GM19043 (cell line): ENCODE measurements at regions not wholly inside any gene's neighbourhood (a gene's known extent, or its start where the extent isn't known, plus 50 kb on each side); places are given as distances from the start of the nearest gene placed in this dataset.

Source experiments
- ATAC-seq: cut with Tn5 transposase; IDR thresholded peaks from one replicate; pipeline ENCODE4 v1.9.1; 2021; ENCODE audit warnings: low read depth; ENCODE audit not compliant: unreplicated experiment

DNA sequence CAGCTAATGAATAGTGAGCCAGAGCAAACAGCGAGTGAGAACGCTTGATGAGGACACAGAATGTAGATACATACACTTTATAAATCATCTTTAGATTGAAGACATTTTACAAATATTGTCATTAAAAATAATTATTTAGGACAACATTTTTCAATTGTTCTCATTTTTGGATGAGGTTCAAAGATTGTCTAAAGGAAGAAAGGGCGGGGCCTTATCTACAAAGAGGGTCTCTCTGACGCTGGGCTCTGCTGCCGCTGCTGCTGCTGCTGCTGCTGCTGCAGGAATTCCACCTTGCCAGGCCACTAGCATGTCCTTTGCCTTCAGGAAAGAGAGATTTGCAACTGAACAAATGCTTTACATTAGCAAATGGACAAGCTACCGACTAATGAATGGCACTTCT lies 220.7 kb upstream of the TMEM161B start:
- no peak for ATAC-seq

DNA sequence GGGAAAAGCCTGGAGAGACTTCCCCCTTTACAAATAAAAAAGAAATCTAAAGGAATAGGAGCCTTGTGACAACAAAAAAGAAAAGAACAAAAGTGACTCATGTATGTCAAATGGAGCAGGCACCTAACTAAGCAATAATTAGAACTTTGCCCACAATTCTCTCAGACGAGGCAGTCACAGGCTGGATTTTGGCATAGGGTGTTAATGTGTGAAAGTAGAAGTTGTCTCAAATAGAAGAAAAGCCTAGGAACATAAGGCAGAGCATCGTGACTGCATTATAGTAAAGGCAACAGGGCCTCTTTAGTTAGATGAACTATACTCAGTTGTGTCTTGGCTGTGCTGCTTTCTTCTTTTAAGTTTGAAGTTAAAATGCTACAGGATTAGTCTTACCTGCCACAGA lies 219.9 kb upstream of the TMEM161B start:
- no peak for ATAC-seq

DNA sequence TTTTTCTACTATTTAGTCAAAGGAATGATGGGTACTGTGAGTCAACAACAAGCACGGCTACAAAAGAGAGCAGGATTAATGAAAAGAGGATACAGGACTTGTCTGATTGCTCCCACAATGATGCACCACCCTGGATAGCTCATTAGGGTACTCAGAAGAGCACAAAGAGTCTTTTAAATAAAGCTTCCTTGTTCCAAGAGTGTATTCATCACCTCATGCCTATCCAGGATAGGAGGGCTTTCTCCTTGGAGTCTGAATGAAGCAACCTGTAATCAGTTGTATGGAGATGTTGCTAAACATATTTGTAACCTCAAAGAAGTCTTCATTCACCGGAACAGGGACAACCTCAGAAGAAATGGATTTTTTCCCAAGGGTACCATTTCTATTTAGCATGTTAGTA lies 219.5 kb upstream of the TMEM161B start:
- no peak for ATAC-seq

DNA sequence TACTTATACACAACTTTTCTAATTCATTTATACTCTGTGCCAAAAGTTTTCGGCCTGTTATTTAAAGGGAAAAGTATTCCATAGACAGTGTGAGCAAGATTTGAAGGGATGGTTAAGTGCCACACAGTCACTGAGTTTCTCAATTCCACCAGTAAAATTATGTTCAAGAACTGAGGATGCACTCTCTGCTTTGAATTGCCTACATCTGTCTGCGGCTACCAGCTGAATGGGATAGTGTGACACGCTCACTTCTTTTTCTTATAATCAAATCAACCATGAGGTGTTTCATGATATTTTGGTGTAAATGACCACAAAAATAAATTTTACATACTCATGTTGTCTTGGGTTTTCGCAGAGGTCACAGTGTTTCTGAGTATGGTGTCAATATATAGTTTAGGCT lies 218.4 kb upstream of the TMEM161B start:
- ATAC-seq, result no peak

DNA sequence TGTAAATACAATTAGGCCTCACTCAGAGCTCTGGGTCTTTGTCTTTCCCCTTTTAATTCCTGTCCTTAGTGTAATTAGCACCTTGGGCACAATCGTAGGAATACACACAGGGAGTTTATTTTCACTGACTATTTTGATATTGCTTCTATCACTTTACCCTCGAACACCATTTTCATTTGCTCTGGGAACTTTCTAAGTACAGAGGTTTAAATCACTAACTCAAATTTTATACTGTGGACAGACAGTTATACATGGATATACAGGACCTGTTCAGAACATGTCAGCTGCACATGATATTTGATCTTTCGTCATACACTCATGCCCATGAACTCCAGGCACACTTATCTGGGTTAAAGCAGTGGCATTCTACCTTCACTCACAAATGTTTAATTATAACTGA lies 217.8 kb upstream of the TMEM161B start:
- ATAC-seq, result no peak

DNA sequence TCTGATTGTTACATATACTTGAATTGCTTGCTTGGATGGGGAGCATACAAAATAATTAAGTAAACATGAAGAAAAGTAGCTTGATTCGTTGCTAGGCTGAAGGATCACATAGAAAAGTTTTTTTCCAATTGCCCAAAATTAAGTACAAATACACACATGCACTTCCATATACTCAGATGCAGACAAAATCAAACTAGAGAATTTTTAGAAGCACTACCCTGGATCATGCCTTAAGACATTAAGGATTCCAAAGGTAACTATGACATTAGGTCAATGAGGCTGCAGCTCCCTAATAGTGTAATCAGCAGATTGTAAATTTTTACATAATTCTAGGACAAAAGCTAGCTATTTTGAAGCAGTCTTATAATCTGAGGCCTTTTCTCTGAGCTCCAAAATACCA lies 216.9 kb upstream of the TMEM161B start:
- no peak for ATAC-seq

DNA sequence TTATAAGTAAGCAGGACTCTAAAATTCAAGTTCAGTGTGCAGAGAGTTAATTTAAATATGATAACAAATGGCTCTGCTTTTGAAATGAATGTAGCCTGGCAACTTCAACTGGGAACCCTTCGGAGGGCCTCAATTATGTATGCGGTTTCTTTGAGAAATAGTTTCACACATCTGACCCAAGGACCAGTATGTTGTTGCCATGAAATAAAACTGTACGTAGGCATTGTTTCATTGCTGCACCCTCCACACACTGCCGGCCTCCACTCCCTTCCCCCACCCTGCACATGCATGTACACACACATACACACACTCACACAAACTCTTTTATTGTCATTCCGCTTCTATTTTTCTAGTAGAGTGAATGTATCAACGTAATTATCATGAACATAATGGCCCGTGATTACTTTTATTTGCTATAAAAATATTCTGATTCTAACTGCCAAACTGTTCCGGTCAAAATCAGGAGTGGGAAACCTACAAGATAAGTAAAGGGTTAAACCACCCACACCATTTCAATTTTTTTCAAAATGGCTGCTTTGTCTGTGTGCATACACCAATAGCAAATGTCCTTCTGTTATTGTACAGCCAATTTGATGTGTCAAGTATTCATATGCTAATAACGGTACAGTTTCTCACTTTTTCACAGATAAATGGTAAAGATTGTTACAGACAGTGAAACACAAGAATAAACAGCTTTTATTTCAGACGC lies 215.5 kb upstream of the TMEM161B start:
- ATAC-seq, result no peak

DNA sequence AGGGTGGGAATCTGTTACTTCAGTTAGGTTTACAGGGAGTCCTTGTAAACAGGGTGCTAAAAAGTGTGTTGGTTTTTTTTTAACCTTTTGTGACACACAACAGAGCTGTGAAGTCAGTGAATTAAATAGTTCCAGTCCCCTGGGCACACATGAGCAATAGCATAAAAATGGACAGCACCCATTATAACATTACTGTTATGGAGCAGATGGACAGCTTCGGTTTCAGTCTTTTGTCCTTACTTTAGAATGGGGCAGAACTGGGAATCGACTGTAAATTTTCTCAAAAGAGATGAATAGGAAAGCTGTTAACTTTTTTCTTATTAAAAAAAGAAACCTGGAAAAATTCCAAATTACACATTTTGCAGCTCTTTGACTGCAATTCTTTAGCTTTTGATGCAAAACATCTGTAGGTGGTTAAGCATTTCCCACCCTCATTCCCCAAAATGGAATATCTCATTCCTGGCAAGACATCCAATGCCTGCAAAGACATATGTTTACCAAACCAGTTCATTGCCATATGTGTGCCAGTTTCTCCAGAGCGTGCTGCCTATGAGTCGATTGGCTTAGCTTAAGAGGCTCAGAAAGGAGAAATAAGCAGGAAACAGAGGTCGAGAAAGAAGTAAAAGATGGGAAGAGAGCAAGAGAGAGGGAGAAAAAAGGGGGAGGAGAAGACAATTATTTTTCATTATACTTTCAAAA lies 212.3 kb upstream of the TMEM161B start:
- ATAC-seq, result no peak

DNA sequence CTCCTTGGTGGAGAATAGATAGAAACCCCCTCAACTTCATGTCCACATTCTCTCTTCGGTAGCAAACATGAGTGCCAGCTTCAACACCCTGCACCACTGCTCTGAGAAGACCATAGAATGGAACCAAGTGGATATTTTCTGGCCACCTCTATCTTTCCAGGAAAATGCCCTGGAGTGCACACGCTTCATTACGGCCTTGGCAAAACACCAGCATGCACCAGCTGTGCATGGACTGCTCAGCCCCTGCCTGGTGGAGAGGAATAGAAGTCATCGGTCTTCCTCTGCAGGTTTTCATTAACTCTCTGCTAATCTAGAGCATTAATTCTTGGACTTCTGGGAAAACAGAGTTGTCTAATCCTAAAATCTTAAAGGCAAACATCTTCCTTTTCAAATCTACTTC lies 211.6 kb upstream of the TMEM161B start:
- ATAC-seq, result no peak

DNA sequence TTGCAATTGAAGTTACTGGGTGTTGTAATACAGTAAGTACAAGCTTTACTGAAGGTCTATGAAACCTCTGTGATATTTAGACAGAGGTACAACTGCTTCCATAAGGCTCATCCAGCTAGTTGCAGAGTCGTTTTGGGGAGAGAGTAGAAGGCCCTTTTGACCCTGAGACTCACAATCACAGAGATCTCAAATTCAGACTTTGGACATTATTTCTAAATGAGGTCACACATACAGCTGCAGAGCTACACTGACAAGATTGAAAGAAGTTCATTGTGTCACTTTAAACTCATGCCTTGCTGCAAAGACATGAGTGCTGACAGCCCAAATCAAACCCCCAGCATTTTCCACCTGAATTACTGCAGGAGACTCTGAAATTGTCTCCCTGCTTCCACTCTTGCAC lies 205.9 kb upstream of the TMEM161B start:
- ATAC-seq, result no peak

DNA sequence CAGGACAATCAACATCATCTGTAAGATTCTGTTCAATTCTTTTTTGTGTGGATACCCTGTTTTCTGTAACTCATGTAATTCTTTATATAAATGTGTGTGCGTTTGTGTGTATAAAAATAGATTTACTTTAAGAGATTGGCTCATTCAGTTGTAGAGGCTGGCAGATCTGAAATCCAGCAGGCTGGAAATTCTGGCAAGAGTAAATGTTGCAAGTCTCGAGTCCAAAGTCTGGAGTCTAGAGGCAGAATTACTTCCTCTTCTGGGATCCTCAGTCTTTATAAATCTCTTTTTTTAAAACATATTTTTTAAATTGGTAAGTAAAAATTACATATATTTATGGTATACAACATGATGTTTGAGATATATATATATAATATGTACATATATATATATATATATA lies 202.1 kb upstream of the TMEM161B start:
- no peak for ATAC-seq

DNA sequence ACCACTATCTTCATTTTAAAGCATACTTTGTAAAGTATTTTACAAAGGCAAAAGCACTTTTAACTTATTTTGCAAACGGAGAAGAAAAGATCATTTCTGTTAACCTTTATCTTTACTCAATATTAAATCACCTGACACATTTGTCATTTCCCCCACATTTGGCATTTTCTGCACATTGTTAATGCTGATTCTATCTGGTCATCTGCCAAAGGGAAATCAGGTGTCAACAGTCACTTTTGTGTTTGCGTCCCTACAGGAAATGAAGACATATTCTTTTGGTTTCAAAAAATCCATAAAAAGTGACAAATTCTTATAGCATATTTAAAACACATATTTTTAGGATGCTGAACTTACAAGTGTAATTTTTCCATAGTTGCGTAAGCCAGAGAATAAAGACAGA lies 191.3 kb upstream of the TMEM161B start:
- ATAC-seq, result no peak

DNA sequence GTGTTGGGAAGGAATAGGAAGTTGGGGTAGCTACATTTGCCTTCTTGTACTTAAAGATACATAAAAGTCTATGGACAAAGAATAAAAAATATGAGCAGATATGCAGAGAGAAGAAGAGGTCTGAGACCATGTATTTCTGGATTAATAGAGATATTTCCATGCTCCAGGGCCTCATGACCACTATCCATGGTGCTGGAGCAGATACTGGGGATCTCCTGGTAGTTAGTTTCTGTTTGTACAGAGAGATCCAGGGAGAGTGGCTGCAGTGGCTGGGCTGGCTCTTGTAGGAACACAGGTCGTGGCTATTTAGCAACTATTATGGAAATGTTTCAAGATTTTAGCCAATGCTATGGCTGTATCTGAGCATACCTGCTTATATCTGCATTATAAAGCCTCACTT lies 184.2 kb upstream of the TMEM161B start:
- no peak for ATAC-seq

DNA sequence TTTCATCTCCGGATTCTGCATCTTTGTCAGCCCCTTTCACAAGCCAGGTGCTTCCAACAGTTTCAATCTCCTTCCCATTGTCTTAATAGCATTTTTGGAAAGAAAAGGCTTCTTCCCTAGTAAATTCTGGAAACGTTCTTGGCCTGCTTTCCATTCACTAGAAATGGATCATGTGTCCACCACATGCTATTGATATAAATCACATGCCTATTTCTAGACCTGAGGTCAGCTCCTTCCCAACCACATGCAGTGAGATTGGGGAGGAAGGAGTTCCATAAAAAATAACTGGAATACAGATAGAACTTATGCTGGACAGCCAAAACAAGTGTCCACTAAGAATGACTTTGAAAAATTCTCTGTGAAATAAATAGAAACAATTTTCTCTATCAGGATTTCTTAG lies 181.6 kb upstream of the TMEM161B start:
- ATAC-seq, result no peak

DNA sequence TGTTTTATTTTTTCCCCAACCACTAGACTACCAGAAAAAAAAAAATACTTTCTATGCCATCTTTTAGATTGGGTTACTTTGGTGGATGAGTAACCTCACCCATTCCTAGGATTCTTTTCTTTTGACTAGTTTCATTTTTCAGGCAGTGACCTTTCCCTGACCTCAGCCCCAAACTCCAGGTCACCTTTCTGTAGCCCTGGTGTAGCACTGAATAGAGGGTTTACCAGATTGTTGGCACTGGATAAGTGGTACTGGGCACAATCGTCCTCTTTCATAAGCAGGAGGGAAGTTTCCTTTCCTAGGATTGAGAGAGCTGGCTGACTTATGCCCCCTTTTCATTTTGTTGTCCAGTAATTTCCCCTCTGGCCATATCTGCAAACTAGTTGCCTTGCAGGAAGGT lies 169.4 kb upstream of the TMEM161B start:
- ATAC-seq, result no peak

DNA sequence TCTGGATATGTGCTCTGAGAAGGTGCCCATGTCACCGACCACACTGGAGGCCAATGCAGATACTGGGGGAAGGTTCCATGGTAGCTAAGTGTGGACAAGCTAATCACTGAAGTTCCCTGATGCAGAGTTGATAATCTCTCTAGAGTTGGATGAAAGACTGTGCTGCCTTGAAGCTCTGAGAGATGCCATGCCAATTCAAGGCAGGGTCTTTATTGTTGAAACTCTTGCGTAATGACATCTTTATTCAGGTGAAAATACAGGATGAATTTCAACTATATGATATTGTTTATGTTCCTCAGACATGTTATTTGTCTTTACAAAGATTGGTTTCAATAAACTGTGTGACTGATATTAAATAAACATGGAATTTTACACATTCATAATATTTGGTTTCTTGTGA lies 167.6 kb upstream of the TMEM161B start:
- no peak for ATAC-seq

DNA sequence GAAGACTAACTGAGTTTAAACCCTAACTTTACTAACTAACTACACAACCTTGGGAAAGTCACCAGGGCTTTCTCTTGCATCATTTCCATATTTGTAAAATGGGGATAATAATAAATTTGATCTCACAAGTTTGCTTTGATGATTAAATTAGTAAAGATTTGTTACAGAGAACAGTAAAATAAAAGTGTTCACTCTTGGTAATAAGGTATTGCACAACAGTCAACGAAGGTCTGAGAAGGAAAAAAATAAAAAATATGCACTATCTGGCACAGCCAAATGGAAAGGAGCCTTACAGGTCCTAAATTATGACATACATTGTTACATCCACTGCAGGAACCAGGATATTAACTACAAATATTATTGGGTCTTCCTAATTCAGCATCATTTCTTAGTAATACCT lies 160.0 kb upstream of the TMEM161B start:
- no peak for ATAC-seq

DNA sequence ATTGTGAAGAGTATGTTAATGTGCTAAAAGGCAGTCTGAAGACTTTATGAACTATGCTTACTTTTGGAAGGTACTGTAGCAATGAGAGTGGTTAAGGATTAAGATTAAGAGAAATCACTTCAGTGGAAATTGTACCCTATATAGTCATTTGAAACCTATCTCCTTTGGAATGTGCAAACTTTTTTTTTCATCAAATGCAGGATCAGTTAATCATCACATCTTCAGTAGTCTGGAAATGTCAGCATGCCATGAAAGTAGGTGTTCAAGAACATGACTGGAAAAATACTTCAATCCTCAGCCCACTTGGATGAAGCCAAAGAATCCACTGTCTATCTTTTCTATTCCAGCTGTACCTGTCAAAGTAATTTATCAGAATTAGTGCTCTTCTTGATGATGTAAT lies 157.8 kb upstream of the TMEM161B start:
- no peak for ATAC-seq

DNA sequence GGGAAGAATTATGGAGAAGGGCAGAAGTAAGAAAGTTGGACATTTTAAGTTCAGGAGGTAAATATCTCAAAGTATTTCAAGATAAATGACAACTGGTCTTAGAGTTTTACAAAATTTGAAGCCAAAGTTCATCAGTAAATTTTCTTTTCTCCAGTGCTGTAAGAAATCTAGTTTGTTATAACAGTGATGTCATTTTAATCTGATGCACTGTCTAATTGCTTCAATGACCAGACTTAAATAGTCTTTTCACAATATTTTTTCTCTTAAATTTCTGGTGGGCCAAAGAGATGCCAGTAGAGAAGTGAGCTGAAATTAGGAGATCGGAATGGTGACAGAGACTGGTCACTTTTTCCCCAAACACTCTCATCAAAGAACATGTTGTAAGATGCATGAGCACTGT lies 156.5 kb upstream of the TMEM161B start:
- ATAC-seq, result no peak

DNA sequence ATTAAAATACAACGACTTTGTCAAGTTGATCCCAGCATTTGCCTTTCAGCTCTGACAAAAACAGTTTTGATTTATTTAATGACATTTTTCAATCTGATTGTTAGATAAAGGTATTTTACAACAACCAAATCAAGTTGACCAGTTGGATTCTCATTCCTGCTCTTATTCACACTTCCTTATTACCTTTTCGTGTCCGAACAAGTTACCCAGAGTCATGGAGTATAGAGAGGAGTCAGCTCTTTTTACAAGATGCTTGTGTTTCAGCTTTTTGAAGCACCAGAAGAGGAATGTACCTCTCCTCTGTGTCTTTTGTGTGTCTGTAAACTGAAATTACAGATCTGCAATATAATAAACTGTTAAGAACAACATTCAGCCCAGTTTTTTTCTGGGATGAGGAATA lies 151.3 kb upstream of the TMEM161B start:
- no peak for ATAC-seq

DNA sequence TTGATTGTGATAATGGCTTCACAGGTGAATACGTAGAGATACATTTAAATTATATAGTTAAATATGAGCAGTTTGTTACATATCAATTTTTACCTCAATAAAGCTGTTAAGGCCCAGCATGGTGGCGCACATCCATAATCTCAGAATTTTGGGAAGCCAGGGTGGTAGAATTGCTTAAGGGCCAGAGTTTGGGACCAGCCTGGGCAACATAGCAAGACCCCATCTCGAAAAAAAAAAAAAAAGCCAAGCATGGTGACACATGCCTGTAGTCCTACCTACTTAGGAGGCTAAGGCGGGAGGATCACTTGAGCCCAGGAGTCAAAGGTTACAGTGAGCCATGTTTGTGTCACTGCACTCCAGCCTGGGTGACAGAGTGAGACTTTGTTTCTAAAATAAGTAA lies 138.7 kb upstream of the TMEM161B start:
- ATAC-seq, result no peak

DNA sequence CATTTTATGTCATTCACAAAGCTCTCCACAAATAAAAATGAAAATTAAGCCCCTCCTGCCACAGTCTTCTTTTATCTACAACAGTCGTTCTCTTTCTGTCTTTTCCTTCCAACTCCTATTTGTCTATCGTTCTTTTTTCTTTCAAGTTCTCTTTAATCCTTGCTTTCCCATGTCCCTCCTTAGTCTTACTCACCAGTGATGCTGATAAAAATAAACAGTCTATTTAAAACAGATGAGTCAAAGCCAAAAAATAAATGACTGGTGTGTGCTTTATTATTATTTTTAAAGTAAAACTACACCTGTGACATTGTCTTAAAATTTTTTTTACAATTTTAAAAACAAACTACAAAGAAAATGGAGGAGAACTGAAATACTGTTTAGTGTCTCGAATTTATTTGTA lies 137.1 kb upstream of the TMEM161B start:
- no peak for ATAC-seq

DNA sequence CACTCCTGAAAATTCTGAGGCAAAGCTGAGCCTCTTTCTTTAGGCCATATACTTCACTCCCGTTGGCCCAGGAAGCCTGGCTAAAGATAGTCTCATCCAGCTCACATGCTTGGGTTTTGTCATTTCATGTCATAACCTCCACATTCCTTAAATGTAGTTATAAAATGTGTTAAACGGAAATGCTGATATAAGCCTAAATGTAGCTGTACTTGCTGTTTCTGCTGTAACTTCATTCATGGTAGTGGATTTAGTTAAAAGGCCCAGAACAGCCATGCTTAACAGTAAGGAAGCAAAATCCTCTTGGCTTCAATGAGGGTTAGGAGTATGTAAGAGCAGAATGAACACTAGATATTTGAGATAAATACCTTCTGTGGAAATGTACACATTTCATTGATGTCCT lies 135.8 kb upstream of the TMEM161B start:
- ATAC-seq, result no peak
